GM10248 (cell line): ENCODE measurements at regions not wholly inside any gene's neighbourhood (a gene's known extent, or its start where the extent isn't known, plus 50 kb on each side); places are given as distances from the start of the nearest gene placed in this dataset.
"Not testable (repeated sequence)": the region's sequence is repeated elsewhere in the genome, so short reads cannot be mapped to it uniquely, and the experiment has no call there.

Experiments used
- CTCF ChIA-PET: fragments of 300-600 bp; sonication (Branson Sonifier 250); formaldehyde crosslinking; extraction: SDS; loops from one replicate; lab custom pipeline; 2021; ENCODE audit warnings: antibody characterized with exemption; lab: Yijun Ruan, JAX
- POLR2A ChIA-PET: fragments of 350-650 bp; sonication (Branson Sonifier 250); formaldehyde crosslinking; extraction: SDS; loops from one replicate; lab custom pipeline; 2020; ENCODE audit warnings: antibody characterized with exemption; lab: Yijun Ruan, JAX
- DNase-seq: peaks from one replicate; pipeline ENCODE4 v3.0.0; 2012; ENCODE audit errors: extremely low spot score
- TF ChIP-seq, protein P1 (sequence below): IDR thresholded peaks from 2 replicates; pipeline ENCODE4 v1.5.1; 2012; ENCODE audit warnings: mild to moderate bottlenecking, low read depth; ENCODE audit errors: extremely low read depth, missing control alignments, control extremely low read depth

DNA sequence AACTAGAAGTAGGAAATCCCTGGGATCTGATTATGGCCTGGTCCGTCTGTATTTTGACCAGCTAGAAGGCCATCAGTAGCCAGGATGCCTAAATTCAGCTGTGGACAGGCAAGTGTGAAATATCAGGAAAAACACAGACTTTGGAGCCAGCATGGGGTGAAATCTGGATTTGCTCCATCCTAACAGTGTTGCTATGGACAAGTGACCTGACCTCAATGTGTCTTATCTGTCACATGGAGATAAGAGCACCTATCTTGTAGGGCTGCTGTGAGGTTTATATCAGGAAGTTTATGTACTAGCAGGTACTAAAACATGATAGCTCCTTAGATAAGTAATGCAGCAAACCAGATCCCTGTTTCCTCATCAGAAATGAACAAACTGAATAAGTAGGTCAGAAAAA lies 460.4 kb downstream of the STK39 start:
- no peak for DNase-seq
- ChIA-PET CTCF (interaction anchor here (1.8 kb wide), 1 partner anchor 16 kb away, joined by 3 read pairs; no protein-coding TSS in a partner anchor), POLR2A (no interaction called here)
- TF ChIP-seq, protein P1, sequence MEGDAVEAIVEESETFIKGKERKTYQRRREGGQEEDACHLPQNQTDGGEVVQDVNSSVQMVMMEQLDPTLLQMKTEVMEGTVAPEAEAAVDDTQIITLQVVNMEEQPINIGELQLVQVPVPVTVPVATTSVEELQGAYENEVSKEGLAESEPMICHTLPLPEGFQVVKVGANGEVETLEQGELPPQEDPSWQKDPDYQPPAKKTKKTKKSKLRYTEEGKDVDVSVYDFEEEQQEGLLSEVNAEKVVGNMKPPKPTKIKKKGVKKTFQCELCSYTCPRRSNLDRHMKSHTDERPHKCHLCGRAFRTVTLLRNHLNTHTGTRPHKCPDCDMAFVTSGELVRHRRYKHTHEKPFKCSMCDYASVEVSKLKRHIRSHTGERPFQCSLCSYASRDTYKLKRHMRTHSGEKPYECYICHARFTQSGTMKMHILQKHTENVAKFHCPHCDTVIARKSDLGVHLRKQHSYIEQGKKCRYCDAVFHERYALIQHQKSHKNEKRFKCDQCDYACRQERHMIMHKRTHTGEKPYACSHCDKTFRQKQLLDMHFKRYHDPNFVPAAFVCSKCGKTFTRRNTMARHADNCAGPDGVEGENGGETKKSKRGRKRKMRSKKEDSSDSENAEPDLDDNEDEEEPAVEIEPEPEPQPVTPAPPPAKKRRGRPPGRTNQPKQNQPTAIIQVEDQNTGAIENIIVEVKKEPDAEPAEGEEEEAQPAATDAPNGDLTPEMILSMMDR = no peak

DNA sequence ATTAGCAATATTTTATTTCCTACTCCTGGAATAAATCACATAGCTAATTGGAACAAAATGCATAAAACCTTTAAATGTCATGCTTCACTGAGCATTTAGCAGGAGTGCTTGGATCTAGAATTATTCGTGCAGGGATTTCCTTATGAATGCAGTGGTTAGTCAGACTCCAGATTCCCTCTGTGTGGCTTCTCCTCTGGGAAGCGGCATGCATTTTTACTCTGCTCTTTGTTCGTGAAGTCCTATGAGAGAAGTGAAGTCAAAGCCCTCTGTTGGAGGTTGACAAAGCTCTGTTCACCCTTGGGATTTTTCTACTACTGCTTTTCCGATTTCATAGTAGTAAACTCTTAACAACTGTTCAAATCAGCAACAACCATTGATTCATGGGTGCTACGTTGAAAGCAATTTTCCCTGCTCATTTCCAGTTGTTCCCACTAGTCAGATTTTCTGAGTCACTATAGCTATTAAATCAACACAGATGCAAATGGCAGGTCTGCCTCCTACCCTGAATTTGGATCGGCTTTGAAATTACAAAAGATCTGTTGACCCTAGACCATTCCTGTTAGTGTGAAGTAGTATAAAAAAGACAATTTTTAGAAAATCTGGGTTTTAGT lies 461.7 kb downstream of the STK39 start:
- POLR2A ChIA-PET = no interaction called here
- CTCF ChIA-PET = no interaction called here
- TF ChIP-seq, protein P1 = no peak
- no peak for DNase-seq

DNA sequence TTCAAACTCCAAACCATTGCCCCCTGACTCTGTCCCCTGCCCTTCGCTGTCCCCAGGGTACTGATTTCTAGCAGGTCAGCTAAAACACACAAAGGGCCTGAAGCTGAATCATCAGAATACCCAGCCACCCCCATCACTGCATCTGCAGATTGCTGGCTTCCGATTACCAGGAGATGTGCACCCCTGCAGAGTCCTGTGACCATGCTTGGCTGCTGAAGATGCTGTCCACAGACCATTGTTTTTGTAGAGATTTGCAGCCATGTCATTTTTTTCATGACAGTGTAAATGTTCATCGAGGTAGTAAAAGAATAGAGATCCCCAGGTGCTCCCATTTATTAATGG lies 463.3 kb downstream of the STK39 start:
- TF ChIP-seq, protein P1 = no peak
- DNase-seq = no peak
- ChIA-PET CTCF (no interaction called here), POLR2A (no interaction called here)

DNA sequence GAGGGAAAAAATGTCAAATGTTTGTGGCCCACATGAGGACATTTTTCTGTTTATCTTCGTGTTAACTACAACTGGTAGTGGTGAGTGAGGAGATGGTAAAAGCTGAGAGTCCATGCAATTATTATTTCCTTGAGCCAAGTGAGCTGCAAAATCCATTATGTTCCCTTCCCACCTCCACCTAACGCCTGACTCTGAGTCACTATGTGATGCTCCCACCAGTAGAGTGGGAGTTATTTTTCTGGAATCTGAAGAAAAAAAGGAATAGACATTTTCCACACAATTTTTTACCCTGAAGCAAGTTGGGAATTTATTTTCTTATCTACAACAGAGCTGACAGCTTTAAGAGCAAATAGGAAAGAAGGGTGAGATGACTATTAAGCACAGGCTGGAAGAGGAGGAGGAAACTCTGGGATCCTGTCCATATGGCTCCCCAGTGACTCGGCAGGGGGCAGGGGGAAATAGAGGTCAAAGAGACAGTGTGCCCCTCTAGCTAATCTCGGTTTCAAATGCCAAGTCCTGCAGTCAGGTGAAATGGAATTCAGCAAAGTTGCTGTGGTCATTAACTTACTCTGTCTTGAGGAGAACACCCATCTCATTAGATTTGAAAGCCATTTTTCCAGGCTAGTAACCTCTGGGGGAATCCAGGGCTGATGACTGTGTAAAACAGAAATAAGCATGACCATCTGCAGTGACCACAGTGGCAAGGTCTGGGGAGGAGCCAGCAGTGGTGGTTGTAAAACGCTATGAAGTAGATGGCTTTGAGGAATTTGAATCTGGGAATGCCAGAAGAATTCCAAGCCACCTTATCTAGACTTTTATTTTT lies 463.9 kb downstream of the STK39 start:
- CTCF ChIA-PET = no interaction called here
- TF ChIP-seq, protein P1 = no peak
- POLR2A ChIA-PET = no interaction called here
- no peak for DNase-seq

DNA sequence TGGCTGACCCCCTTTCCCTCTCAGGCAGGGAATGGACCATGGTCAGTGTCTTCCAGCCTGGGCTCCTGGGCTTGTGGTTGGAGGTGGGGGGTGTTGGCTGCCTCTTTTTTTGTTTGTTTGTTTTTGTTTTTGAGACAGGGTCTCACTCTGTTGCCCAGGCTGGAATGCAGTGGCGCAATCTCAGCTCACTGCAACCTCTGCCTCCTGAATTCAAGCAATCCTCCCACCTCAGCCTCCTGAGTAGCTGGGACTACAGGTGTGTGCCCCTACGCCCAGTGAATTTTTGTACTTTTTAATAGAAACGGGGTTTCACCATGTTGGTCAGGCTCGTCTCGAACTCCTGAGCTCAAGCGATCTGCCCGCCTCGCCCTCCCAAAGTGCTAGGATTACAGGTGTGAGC lies 465.8 kb downstream of the STK39 start:
- DNase-seq, POLR2A ChIA-PET: not testable (repeated sequence)

DNA sequence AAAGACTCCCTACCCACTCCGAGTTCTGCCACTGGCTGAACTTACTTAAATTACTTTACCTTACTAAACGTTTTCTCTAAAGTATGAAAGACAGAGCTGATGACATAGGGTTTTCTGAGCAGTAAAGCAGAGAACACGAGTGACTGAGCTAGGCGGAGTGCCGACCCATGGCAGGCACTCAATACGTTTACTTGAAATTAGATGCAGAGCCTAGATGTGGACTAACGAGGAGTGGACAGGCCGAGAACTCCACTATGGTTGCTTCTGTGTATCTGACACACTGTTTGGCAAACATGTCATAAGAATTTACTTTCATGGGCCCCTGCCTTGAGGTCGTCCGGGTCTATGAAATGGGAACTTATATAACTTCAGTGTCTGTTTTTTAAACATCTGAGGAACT lies 471.0 kb downstream of the STK39 start:
- CTCF ChIA-PET = no interaction called here
- POLR2A ChIA-PET = no interaction called here
- TF ChIP-seq, protein P1 = no peak
- no peak for DNase-seq

More for the DNA sequence above, 465.8 kb downstream of the STK39 start:
- CTCF ChIA-PET = not testable (repeated sequence)

DNA sequence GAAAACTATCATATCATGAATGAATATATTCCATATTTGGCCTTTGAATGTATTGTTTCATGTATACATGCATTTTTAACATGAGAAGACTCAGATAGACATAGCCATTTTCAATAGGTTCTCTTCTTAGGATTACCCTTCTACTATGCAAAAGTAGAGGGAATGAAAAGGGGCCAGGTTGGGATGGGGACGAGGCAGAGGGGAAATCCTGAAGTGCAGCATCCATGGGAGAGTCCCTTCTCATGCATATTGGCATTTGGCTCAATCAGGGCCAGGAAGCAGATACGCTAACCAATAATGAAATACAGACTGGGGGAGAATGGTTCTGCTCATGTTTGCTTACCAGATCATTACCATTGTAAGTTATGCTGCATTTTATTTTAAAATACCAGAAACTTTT lies 475.8 kb downstream of the STK39 start:
- TF ChIP-seq, protein P1 = no peak
- no peak for DNase-seq
- ChIA-PET POLR2A (no interaction called here), CTCF (no interaction called here)
